ENCODE measurements at regions not wholly inside any gene's neighbourhood (a gene's known extent, or its start where the extent isn't known, plus 50 kb on each side); places are given as distances from the start of the nearest gene placed in this dataset.

DNA sequence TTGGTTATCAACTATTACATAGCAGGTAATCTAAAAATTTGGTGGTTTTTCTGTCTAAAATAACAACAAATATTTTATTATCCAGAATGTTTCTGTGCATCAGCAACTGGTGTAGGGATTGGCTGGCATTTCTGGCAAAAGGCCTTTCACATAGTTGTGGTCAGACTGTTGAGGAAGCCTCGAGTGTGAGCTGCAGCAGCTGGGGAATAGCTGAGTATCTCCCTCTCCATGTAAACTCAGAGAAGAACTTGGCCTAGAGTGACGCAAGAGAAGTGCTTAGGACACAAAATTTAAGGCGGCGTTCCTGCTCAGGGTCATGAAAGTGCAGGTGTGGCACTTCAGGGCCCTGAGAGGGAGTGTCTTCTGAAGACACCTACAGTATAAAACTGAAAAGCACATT lies 558.9 kb downstream of the SPOCK3 start:
- no peak for DNase-seq (ENCODE audit: extremely low read depth in 1 of 11, low read depth in 9 of 11, low spot score in 4 of 11)

DNA sequence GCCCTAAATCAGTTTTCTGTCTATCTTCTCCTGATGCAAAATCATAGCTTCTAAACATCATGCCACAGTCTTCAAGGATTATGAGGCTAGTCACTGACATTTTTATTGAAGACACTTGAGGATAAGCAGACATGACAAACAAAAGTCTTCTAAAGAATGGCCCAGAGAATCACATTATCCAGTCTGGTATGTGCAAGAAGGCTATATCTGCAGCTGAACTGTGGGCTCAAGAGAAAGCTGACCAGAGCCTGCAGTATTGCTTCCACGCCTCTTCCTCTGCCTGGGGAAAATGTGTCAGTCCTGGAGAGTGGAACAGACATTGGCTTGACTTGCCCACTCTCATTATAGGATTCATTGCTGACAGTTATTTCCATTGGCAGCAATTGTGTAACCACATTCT lies 553.5 kb downstream of the SPOCK3 start:
- DNase-seq (ENCODE audit: extremely low read depth in 1 of 11, low read depth in 9 of 11, low spot score in 4 of 11), result no peak

DNA sequence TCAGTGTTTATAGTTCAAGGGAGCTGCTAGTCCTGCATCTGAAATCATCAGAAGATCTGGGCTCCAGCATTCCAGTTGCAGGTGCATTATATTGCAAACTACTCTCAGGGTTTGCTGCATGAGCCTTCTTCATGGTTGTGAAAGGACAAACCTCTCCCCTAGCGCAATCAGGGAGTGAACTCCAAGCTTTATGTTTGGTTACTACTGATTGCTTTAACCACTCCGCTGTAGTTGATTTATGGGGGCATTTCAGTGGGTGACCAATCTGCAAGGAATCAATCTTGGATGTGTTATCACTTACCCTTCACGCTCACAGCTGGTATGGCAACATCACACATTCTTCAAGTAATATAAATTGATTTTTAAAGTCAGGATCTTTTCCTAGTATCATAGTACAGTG lies 552.1 kb downstream of the SPOCK3 start:
- no peak for DNase-seq (ENCODE audit: extremely low read depth in 1 of 11, low read depth in 9 of 11, low spot score in 4 of 11)
